HG03196 (cell line): ENCODE measurements at regions not wholly inside any gene's neighbourhood (a gene's known extent, or its start where the extent isn't known, plus 50 kb on each side); places are given as distances from the start of the nearest gene placed in this dataset.
"Not testable (repeated sequence)": the region's sequence is repeated elsewhere in the genome, so short reads cannot be mapped to it uniquely, and the experiment has no call there.

Source experiments
- ATAC-seq: cut with Tn5 transposase; IDR thresholded peaks from one replicate; pipeline ENCODE4 v1.9.1; 2021; ENCODE audit not compliant: unreplicated experiment

- no peak for ATAC-seq
Measured at GRCh38 chr10:56298941-56299340, 62.1 kb downstream of the ZWINT start.

GRCh38 chr10:56296618-56297017 is 64.4 kb downstream of the ZWINT start:
- ATAC-seq = no peak

GRCh38 chr10:56288403-56288802 is 72.7 kb downstream of the ZWINT start:
- no peak for ATAC-seq

DNA sequence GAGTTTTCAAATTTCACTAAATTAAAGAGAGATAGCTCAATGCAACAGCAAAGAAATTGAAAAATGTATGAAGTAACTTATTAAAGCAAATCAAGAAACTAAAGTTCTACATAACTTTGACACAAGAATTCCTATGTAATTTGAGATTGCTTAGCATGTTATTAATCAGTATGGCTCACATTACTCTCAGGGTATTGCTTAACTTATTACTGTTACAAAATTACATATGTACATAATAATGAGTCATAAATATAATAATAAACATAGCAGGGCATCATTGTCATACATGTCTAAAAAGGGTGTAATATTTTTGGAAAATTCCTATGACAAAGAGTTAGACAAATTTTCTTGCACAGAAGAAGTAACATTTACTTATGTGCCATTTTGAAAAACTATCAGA is 75.0 kb downstream of the ZWINT start:
- ATAC-seq = no peak

- no peak for ATAC-seq
Measured at GRCh38 chr10:56279270-56279669, 81.8 kb downstream of the ZWINT start.

DNA sequence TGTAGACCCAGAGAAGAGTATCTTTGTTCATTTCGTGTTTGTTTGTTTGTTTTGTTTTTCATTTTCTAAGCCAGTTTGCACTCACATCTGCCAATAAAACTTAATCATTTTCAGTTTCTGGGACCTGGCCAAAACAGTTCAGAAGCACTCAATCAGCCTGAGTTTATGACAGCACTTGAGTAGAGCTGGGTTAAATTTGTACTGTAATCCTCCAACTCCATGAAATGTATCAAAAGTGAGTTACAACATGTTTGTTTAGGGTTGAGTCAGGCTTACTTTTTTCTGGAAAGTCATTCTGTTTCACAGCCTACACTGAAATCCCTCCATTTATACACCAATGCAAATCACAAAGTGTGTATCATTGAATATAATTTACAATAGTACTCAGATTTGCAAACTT is 91.9 kb downstream of the ZWINT start:
- ATAC-seq = no peak

- no peak for ATAC-seq
Measured at GRCh38 chr10:56266120-56266519, 94.9 kb downstream of the ZWINT start.

DNA sequence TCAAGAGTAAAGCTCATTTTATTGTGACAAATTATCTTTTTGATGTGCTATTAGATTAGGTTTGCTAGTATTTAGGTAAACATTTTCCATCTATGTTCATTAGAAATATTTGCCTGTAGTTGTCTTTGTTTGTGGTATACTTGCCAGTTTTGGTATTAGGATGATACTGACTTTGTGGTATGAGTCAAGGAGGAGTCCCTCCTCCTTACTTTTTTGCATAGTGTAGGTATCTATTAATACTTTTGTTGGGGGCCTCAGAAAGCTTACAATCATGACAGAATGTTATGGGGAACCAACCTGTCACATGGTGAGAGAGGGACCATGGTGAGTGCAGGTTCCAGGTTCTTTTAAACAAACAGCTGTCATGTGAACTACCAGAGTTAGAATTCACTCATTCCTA is 102.1 kb downstream of the ZWINT start:
- ATAC-seq = no peak

GRCh38 chr10:56258378-56258777 is 102.7 kb downstream of the ZWINT start:
- ATAC-seq = no peak

DNA sequence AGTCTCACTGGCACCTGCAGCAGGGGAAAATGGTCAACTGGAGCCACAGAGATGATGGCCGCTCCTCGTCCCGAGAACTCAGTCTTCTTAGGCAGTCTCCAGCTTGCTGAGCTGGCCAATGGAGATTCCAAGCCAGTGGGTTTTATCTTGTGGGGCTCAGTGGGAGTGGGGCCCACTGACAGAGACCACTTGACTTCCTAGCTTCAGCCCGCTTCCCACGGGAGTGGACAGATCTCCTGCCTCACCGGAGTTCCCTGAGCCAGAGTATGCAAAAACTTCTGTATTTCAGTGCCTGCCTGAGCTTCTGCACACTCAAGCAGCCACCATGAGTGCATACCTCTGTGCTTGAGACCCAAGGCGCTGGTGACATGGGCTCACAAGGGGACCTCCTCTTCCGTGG is 105.8 kb downstream of the ZWINT start:
- ATAC-seq = no peak

DNA sequence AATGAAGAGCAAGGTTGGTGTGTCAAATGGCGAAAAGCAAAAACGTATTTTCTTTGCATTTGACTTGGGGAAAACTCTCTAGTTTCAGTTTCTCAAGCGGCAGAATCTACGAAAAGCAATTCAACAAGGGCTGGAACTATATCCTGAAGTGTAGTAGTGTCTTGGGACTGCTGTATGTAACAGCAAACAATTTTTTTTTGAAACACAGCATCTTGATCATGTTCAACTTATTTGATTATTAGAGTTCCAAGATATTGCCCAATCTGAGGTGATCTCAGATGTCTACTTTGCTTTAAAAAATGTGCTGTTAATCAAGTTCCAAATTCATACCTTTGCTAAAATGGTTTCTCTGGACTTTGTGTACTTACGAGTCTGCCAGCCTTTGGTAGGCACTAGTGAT is 120.6 kb downstream of the ZWINT start:
- no peak for ATAC-seq

GRCh38 chr10:56231436-56231835 is 129.6 kb downstream of the ZWINT start:
- no peak for ATAC-seq

- ATAC-seq = no peak
Measured at GRCh38 chr10:56222237-56222636, 138.8 kb downstream of the ZWINT start.

DNA sequence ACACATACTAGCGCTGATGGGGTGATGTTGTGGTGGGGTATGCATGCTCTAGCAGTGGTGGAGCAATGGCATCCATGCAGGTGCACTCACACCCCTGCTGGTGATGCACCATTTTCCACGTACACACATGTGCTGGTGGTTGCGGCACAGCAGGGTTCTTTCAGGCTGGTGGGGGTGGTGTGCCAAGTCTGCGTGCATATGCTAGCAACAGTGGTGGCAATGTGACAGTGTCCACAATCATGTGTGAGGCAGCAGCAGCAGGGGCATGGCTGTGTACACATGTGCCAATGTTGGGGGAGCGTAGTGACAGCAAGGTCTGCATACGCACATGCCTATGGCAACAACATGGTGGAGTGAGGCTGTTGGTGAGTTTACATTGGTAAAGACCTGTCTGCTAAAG is 148.1 kb downstream of the ZWINT start:
- ATAC-seq = no peak

DNA sequence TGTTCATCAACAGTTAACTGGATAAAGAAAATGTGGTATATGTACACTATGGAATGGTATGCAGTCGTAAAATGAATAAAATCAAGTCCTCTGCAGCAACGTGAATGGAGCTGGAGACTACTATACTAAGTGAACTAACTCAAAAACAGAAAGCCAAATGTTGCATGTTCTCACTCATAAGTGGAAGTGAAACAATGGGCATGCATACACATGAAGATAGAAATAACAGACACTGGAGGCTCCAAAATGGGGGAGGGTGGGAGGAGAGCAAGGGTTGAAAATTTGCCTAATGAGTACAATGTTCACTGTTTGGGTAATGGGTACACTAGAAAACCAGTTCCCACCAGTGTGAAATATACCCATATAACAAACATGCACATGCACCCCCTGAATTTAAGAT is 179.5 kb downstream of the ZWINT start:
- no peak for ATAC-seq

- no peak for ATAC-seq
Measured at GRCh38 chr10:56178210-56178609, 182.8 kb downstream of the ZWINT start.

DNA sequence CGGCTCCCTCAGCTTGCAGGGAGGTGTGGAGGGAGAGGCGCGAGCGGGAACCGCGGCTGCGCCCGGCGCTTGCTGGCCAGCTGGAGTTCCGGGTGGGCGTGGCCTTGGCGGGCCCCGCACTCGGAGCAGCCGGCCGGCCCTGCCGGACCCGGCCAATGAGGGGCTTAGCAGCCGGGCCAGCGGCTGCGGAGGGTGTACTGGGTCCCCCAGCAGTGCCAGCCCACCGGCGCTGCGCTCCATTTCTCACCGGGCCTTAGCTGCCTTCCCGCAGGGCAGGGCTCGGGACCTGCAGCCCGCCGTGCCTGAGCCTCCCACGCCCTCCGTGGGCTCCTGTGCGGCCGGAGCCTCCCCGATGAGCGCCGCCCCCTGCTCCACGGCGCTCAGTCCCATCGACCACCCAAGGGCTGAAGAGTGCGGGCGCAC is 206.0 kb downstream of the ZWINT start:
- ATAC-seq = not testable (repeated sequence)

DNA sequence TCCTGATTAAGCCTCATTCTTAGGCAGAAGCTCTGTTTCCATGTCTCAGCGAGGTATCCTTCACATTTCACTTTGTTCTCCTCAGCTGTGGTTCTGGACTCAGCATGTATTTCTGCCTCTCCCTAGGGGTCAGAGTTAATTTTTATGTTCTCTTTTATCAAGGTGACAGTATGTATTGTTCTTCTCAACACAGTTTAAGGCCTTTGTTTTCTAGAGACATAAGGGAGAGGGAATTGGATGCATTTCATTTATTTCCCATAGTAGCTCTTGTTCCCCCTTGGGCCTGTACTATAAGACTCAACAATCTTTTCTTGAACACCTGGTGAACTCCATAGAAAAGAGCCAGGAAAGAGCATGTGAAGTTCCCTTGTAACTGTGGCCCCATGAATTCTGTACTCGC is 214.3 kb downstream of the ZWINT start:
- ATAC-seq = no peak

- peak; percentile 96 for ATAC-seq
Measured at GRCh38 chr10:56142092-56142728, 218.8 kb downstream of the ZWINT start.

DNA sequence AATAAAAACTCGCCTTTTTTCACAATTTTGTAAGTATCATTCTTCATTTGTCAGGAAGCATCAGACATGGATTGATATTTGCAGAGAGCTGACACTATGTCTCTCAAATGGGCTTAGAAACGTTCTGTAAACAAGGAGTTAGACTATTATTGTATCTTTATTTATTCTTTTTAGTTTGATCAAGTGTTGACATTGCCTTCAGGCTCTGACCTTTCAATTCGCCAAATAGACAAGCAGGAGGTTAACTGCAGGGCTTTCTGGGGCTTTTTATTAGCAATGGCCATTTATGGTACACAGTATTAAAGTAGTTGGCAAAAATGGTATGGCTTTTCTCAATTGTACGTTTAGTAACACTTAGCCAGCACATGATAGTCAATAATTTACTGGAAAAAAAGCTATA is 221.7 kb downstream of the ZWINT start:
- ATAC-seq = no peak

GRCh38 chr10:56135828-56136227 is 225.2 kb downstream of the ZWINT start:
- ATAC-seq = no peak

DNA sequence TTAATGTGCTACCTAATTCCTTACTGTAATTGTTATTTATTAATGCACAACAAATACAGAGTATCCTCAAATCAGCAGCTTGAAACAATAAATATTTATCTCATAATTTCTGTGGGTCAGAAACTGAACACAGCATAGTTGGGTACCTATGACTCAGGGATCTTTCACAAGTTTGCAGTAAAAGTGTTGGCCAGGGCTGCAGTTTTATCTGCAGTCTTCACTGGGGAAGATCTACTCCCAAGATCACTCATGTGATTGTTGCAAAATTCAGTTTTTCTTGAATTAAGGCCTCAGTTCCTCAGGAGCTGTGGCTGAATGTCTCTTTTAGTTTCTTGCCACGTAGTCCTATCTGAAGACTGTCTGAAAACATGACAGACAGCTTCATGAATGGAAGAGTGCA is 237.8 kb downstream of the ZWINT start:
- no peak for ATAC-seq

- no peak for ATAC-seq
Measured at GRCh38 chr10:56116684-56117083, 244.4 kb downstream of the ZWINT start.

- ATAC-seq = no peak
Measured at GRCh38 chr10:56109454-56109853, 251.6 kb downstream of the ZWINT start.
